Spleen (tissue), 7 donors: ENCODE measurements at regions not wholly inside any gene's neighbourhood (a gene's known extent, or its start where the extent isn't known, plus 50 kb on each side); places are given as distances from the start of the nearest gene placed in this dataset.

Source experiments
- POLR2A ChIP-seq, 3 donors: fragments of 450-650 bp; IDR thresholded peaks; one replicate each; pipeline ENCODE4 v1.5.1; 2017; ENCODE audit warnings: antibody characterized with exemption in 3 of 3, mild to moderate bottlenecking in 1 of 3
- POLR2AphosphoS5 ChIP-seq, 3 donors: sonication (generic); formaldehyde crosslinking; IDR thresholded peaks; one replicate each; pipeline ENCODE4 v1.5.1; 2017; ENCODE audit warnings: antibody characterized with exemption in 3 of 3
- TF ChIP-seq, protein P1 (sequence below), 11 experiments: fragments of 200-600 bp in 7 of 11; fragments of 450-650 bp in 4 of 11; sonication (generic) in 4 of 11; IDR thresholded peaks in 8 of 11; conservative IDR thresholded peaks in 3 of 11; 1 replicate in 7 of 11; 2 replicates in 4 of 11; pipeline versions ENCODE4 v1.4.0 to v1.8.0; 2016 to 2021; ENCODE audit warnings: antibody characterized with exemption in 11 of 11, inconsistent platforms in 4 of 11, mild to moderate bottlenecking in 1 of 11
- donor health status: DM: no; HTN: no; CAD: no; lungs with moderate emphysema.
- donor health status: DM: no; HTN: no; CAD: no.
- donor health status: DM: no; HTN: no; CAD: no.

- TF ChIP-seq, protein P1, sequence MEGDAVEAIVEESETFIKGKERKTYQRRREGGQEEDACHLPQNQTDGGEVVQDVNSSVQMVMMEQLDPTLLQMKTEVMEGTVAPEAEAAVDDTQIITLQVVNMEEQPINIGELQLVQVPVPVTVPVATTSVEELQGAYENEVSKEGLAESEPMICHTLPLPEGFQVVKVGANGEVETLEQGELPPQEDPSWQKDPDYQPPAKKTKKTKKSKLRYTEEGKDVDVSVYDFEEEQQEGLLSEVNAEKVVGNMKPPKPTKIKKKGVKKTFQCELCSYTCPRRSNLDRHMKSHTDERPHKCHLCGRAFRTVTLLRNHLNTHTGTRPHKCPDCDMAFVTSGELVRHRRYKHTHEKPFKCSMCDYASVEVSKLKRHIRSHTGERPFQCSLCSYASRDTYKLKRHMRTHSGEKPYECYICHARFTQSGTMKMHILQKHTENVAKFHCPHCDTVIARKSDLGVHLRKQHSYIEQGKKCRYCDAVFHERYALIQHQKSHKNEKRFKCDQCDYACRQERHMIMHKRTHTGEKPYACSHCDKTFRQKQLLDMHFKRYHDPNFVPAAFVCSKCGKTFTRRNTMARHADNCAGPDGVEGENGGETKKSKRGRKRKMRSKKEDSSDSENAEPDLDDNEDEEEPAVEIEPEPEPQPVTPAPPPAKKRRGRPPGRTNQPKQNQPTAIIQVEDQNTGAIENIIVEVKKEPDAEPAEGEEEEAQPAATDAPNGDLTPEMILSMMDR (IDR thresholded peaks at IDR 0.05 in 8 of 11, conservative IDR thresholded peaks at IDR 0.05 in 3 of 11) = no peak
- no peak for TF ChIP-seq POLR2AphosphoS5 (IDR thresholded peaks at IDR 0.05)
- TF ChIP-seq POLR2A (IDR thresholded peaks at IDR 0.05) = no peak
Observed at GRCh38 chr9:115286411-115286810, 168.5 kb upstream of the TNC start.
